Astrocyte (in vitro differentiated cells and primary cell): ENCODE measurements at regions not wholly inside any gene's neighbourhood (a gene's known extent, or its start where the extent isn't known, plus 50 kb on each side); places are given as distances from the start of the nearest gene placed in this dataset.
"Not testable (repeated sequence)": the region's sequence is repeated elsewhere in the genome, so short reads cannot be mapped to it uniquely, and the experiment has no call there.

Experiments
- DNase-seq: peaks from one replicate; pipeline ENCODE4 v3.0.0-alpha.2; 2010; ENCODE audit warnings: low read depth
- FAIRE-seq: peaks from 2 replicates; lab custom pipeline; 2011; peaks lifted over from hg19 to GRCh38; lab: Jason Lieb, UNC
- H2AFZ ChIP-seq: 2 replicates; pipeline ENCODE4 v1.6.0; 2012; ENCODE audit warnings: low read depth, low read length, inconsistent platforms
- H3K27ac ChIP-seq: 2 replicates; pipeline ENCODE4 v1.5.1; 2011; ENCODE audit warnings: low read depth, low read length, inconsistent platforms
- H3K27me3 ChIP-seq: 2 replicates; pipeline ENCODE4 v1.6.0; 2011; ENCODE audit warnings: low read length, inconsistent platforms; ENCODE audit not compliant: insufficient read depth
- H3K36me3 ChIP-seq: 2 replicates; pipeline ENCODE4 v1.5.1; 2011; ENCODE audit warnings: low read length, inconsistent platforms; ENCODE audit not compliant: insufficient read depth
- H3K4me1 ChIP-seq: 2 replicates; pipeline ENCODE4 v1.5.1; 2011; ENCODE audit warnings: low read length, inconsistent platforms; ENCODE audit not compliant: insufficient read depth
- H3K4me2 ChIP-seq: 2 replicates; pipeline ENCODE4 v1.6.0; 2012; ENCODE audit warnings: low read length, inconsistent platforms
- H3K4me3 ChIP-seq: 2 replicates; pipeline ENCODE4 v1.5.1; 2011; ENCODE audit warnings: low read depth, mild to moderate bottlenecking, low read length, inconsistent platforms; ENCODE audit not compliant: insufficient read depth
- H3K79me2 ChIP-seq: 2 replicates; pipeline ENCODE4 v1.6.0; 2012; ENCODE audit warnings: mild to moderate bottlenecking, low read length, inconsistent platforms; ENCODE audit not compliant: insufficient read depth
- H3K9ac ChIP-seq: 2 replicates; pipeline ENCODE4 v1.6.0; 2012; ENCODE audit warnings: mild to moderate bottlenecking, low read length, inconsistent platforms
- H3K9me3 ChIP-seq: 2 replicates; pipeline ENCODE4 v1.5.1; 2012; ENCODE audit warnings: low read depth, mild to moderate bottlenecking, low read length, inconsistent platforms; ENCODE audit not compliant: insufficient read depth
- H4K20me1 ChIP-seq: 2 replicates; pipeline ENCODE4 v1.6.0; 2012; ENCODE audit warnings: low read length, inconsistent platforms; ENCODE audit not compliant: insufficient read depth
- H3K27ac Mint-ChIP-seq: one replicate; pipeline ENCODE4 v1.8.0; 2021; ENCODE audit warnings: mild to moderate bottlenecking, mixed read lengths; ENCODE audit not compliant: unreplicated experiment
- H3K27me3 Mint-ChIP-seq: one replicate; pipeline ENCODE4 v1.8.0; 2021; ENCODE audit warnings: low read depth, mixed read lengths; ENCODE audit not compliant: unreplicated experiment
- H3K36me3 Mint-ChIP-seq: one replicate; pipeline ENCODE4 v1.8.0; 2021; ENCODE audit warnings: low read depth, mixed read lengths; ENCODE audit not compliant: unreplicated experiment
- H3K4me1 Mint-ChIP-seq: one replicate; pipeline ENCODE4 v1.8.0; 2021; ENCODE audit warnings: low read depth, mixed read lengths; ENCODE audit not compliant: unreplicated experiment
- H3K4me3 Mint-ChIP-seq: one replicate; pipeline ENCODE4 v1.8.0; 2021; ENCODE audit warnings: mild to moderate bottlenecking, moderate library complexity, mixed read lengths; ENCODE audit not compliant: unreplicated experiment
- H3K9me3 Mint-ChIP-seq: one replicate; pipeline ENCODE4 v1.8.0; 2021; ENCODE audit warnings: mild to moderate bottlenecking, mixed read lengths; ENCODE audit not compliant: unreplicated experiment
- EZH2 ChIP-seq: IDR thresholded peaks from 2 replicates; pipeline ENCODE4 v1.6.1; 2012; ENCODE audit warnings: mild to moderate bottlenecking, low read length, inconsistent platforms; ENCODE audit not compliant: insufficient read depth
- TF ChIP-seq, protein P1 (sequence below): IDR thresholded peaks from 2 replicates; pipeline ENCODE4 v1.5.1; 2011; ENCODE audit warnings: low read depth, mild to moderate bottlenecking, inconsistent platforms, low read length, moderate library complexity; ENCODE audit not compliant: insufficient read depth

- no peak overlapping the region for H3K9ac ChIP-seq
- no peaks in the 10 kb centered on the region for H3K36me3 ChIP-seq
- Mint-ChIP-seq H3K27ac (no peak overlapping the region), H3K27me3 (no peaks in the 10 kb centered on the region), H3K9me3 (peaks cover 13% of the 10 kb centered on the region), H3K4me1 (no peaks in the 10 kb centered on the region), H3K36me3 (no peaks in the 10 kb centered on the region), H3K4me3 (no peak overlapping the region)
- H3K4me1 ChIP-seq: no peaks in the 10 kb centered on the region
- no peak overlapping the region for H2AFZ ChIP-seq
- H3K27ac ChIP-seq: no peak overlapping the region
- H3K79me2 ChIP-seq: no peaks in the 10 kb centered on the region
- TF ChIP-seq, protein P1, sequence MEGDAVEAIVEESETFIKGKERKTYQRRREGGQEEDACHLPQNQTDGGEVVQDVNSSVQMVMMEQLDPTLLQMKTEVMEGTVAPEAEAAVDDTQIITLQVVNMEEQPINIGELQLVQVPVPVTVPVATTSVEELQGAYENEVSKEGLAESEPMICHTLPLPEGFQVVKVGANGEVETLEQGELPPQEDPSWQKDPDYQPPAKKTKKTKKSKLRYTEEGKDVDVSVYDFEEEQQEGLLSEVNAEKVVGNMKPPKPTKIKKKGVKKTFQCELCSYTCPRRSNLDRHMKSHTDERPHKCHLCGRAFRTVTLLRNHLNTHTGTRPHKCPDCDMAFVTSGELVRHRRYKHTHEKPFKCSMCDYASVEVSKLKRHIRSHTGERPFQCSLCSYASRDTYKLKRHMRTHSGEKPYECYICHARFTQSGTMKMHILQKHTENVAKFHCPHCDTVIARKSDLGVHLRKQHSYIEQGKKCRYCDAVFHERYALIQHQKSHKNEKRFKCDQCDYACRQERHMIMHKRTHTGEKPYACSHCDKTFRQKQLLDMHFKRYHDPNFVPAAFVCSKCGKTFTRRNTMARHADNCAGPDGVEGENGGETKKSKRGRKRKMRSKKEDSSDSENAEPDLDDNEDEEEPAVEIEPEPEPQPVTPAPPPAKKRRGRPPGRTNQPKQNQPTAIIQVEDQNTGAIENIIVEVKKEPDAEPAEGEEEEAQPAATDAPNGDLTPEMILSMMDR: no peak
- no peak for TF ChIP-seq EZH2
- no peaks in the 10 kb centered on the region for H3K27me3 ChIP-seq
- H4K20me1 ChIP-seq: no peaks in the 10 kb centered on the region
- no peaks in the 10 kb centered on the region for H3K9me3 ChIP-seq
- no peak for DNase-seq
- H3K4me2 ChIP-seq: no peak overlapping the region
- no peak for FAIRE-seq
- H3K4me3 ChIP-seq: no peak overlapping the region
Observed at GRCh38 chr17:21772321-21772720, 80.0 kb downstream of the KCNJ18 start.

DNA sequence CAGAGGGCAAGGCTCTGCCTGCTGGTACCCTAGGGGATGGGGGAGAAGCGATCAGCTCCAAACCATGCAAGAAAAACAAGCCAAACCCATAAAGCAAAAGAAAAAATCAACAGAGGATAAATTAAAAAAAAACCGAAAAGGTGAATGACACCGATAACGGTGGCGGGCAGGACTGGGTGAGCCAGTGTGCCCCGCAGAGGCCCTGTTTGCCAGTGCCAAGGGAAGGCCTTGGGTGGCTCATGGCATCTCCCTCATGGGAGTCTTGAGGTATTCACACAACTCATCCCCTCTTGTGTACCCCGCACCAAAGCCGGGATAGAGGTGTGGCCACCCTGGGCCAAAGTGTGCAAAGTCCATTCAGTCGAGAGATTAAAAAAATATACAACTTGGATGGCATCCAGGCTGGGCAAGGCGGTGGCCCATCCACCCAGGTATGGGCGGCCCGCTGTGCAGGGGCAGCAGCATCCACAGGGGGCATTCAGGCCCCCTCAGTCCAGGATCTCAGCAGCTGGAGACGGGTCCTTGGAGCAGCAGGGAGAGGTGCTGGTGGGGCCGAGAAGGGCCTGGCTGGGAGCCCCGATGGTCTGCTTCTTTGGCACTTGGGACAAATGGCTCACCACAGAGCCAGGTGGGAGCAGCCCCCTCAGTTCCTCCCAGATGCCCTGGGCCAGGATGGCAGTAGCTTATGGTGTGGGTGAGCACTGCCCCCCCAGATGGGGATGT, 80.8 kb downstream of the KCNJ18 start:
- H3K9me3 ChIP-seq, H2AFZ ChIP-seq, H3K9me3 Mint-ChIP-seq, H3K36me3 Mint-ChIP-seq, DNase-seq, H3K79me2 ChIP-seq, H4K20me1 ChIP-seq, H3K4me1 ChIP-seq, FAIRE-seq, H3K27ac Mint-ChIP-seq, H3K36me3 ChIP-seq, H3K9ac ChIP-seq, H3K4me2 ChIP-seq, H3K4me1 Mint-ChIP-seq, H3K27me3 ChIP-seq, H3K4me3 Mint-ChIP-seq, H3K27me3 Mint-ChIP-seq, H3K4me3 ChIP-seq, H3K27ac ChIP-seq: not testable (repeated sequence)

- no peak overlapping the region for H3K4me2 ChIP-seq
- DNase-seq: no peak
- H3K36me3 ChIP-seq: no peaks in the 10 kb centered on the region
- no peaks in the 10 kb centered on the region for H3K79me2 ChIP-seq
- no peak overlapping the region for H2AFZ ChIP-seq
- H4K20me1 ChIP-seq: no peaks in the 10 kb centered on the region
- Mint-ChIP-seq H3K4me1 (no peaks in the 10 kb centered on the region), H3K27me3 (no peaks in the 10 kb centered on the region), H3K27ac (no peak overlapping the region), H3K4me3 (no peak overlapping the region), H3K36me3 (no peaks in the 10 kb centered on the region), H3K9me3 (peaks cover 1% of the 10 kb centered on the region)
- TF ChIP-seq, protein P1: no peak
- no peak for TF ChIP-seq EZH2
- H3K4me1 ChIP-seq: no peaks in the 10 kb centered on the region
- no peaks in the 10 kb centered on the region for H3K9me3 ChIP-seq
- H3K9ac ChIP-seq: no peak overlapping the region
- no peak for FAIRE-seq
- H3K27ac ChIP-seq: no peak overlapping the region
- no peak overlapping the region for H3K4me3 ChIP-seq
- H3K27me3 ChIP-seq: no peaks in the 10 kb centered on the region
Observed at GRCh38 chr17:21774263-21774662, 81.9 kb downstream of the KCNJ18 start.

DNA sequence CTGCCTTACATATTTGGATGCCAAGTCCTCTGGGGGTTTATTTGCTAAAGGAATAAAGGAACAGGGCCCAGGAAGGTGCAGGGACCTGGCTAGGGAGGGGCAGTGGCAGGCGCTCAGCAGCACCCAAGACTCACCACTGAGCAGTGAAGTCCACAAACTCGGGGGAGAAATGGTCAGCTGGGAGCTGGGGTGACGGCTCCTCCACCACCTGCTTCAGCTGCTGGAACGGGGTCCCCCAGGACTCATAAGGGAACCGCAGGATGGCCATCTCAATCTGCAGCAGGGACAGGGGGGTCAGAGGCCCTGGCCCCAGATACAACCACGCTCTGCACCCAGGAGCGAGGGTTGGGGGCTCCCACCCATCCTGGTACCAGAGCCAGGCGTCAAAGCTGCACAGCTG, 83.2 kb downstream of the KCNJ18 start:
- H3K27me3 Mint-ChIP-seq, H3K9me3 ChIP-seq: not testable (repeated sequence)

GRCh38 chr17:21776921-21777320, 84.6 kb downstream of the KCNJ18 start:
- H4K20me1 ChIP-seq, H3K27me3 ChIP-seq, H3K27me3 Mint-ChIP-seq, H3K27ac ChIP-seq, H3K4me1 Mint-ChIP-seq, H3K79me2 ChIP-seq, H3K9me3 ChIP-seq, H3K9me3 Mint-ChIP-seq, H3K27ac Mint-ChIP-seq, H3K36me3 ChIP-seq, H3K4me2 ChIP-seq, H3K4me1 ChIP-seq, H3K4me3 ChIP-seq, H2AFZ ChIP-seq, H3K9ac ChIP-seq, H3K4me3 Mint-ChIP-seq, H3K36me3 Mint-ChIP-seq, FAIRE-seq, DNase-seq: not testable (repeated sequence)

More for the DNA sequence above, 83.2 kb downstream of the KCNJ18 start:
- H3K4me3 ChIP-seq, H3K79me2 ChIP-seq, H3K9ac ChIP-seq, H4K20me1 ChIP-seq, H3K36me3 Mint-ChIP-seq, H3K27ac Mint-ChIP-seq, H3K4me1 ChIP-seq, DNase-seq, H2AFZ ChIP-seq, FAIRE-seq, H3K9me3 Mint-ChIP-seq, H3K4me3 Mint-ChIP-seq, H3K4me1 Mint-ChIP-seq, H3K36me3 ChIP-seq, H3K27me3 ChIP-seq, H3K4me2 ChIP-seq, H3K27ac ChIP-seq: not testable (repeated sequence)
